ENCODE measurements at regions not wholly inside any gene's neighbourhood (a gene's known extent, or its start where the extent isn't known, plus 50 kb on each side); places are given as distances from the start of the nearest gene placed in this dataset.

- TF ChIP-seq, protein P1, sequence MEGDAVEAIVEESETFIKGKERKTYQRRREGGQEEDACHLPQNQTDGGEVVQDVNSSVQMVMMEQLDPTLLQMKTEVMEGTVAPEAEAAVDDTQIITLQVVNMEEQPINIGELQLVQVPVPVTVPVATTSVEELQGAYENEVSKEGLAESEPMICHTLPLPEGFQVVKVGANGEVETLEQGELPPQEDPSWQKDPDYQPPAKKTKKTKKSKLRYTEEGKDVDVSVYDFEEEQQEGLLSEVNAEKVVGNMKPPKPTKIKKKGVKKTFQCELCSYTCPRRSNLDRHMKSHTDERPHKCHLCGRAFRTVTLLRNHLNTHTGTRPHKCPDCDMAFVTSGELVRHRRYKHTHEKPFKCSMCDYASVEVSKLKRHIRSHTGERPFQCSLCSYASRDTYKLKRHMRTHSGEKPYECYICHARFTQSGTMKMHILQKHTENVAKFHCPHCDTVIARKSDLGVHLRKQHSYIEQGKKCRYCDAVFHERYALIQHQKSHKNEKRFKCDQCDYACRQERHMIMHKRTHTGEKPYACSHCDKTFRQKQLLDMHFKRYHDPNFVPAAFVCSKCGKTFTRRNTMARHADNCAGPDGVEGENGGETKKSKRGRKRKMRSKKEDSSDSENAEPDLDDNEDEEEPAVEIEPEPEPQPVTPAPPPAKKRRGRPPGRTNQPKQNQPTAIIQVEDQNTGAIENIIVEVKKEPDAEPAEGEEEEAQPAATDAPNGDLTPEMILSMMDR (IDR thresholded peaks at IDR 0.05) = no peak
- TF ChIP-seq EZH2 (IDR thresholded peaks at IDR 0.05; ENCODE audit: borderline replicate concordance, insufficient read depth, low read depth, low read length, poor library complexity, severe bottlenecking) = no peak
Observed at GRCh38 chr4:110830461-110830860, 207.6 kb upstream of the PITX2 start.

Data from B cell (primary cell).